HG02798 (cell line): ENCODE measurements at regions not wholly inside any gene's neighbourhood (a gene's known extent, or its start where the extent isn't known, plus 50 kb on each side); places are given as distances from the start of the nearest gene placed in this dataset.

Experiments used
- ATAC-seq: cut with Tn5 transposase; IDR thresholded peaks from one replicate; pipeline ENCODE4 v1.9.1; 2021; ENCODE audit warnings: mild to moderate bottlenecking; ENCODE audit not compliant: unreplicated experiment, poor library complexity

- ATAC-seq, result no peak
Measured at GRCh38 chr17:77375108-77375916, 234.5 kb downstream of the SEC14L1 start.

DNA sequence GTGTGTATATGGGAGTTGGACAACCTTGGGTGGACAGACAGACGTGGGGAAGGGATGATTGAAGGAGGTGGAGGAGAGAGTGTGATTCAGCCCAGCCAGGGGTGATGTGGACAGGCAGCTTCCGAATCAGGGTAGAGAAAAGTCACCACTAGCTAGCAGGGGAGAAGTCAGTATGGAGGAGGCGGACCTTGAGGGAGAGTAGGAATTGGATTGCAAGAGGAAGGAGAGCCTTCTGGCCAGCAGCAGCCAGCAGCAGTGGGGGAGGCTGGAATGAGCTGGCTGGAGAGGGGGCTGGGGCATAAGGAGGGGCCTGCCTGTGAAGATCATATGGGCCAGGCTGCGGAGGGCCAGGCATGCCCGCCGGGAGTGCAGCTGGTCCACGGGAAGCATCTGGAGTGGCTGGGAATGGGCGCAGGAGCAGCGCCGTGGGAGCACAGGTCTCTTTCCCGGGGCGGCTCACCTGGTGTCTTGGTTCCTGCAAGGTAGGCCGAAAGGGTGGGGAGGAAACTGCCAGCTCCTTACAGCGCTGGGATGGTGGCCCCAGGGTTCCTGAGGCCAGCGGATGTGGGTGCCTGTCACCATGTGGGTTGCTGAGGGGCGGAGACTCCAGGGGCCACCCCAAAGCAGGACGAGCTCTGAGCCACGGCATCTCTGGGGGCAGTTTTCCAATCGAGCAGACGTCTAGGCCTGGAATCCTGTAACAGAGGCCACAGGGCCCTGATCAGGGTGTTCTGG lies 235.3 kb downstream of the SEC14L1 start:
- no peak for ATAC-seq

- no peak for ATAC-seq
Measured at GRCh38 chr17:77376795-77377709, 236.3 kb downstream of the SEC14L1 start.

- no peak for ATAC-seq
Measured at GRCh38 chr17:77377710-77378235, 237.0 kb downstream of the SEC14L1 start.

DNA sequence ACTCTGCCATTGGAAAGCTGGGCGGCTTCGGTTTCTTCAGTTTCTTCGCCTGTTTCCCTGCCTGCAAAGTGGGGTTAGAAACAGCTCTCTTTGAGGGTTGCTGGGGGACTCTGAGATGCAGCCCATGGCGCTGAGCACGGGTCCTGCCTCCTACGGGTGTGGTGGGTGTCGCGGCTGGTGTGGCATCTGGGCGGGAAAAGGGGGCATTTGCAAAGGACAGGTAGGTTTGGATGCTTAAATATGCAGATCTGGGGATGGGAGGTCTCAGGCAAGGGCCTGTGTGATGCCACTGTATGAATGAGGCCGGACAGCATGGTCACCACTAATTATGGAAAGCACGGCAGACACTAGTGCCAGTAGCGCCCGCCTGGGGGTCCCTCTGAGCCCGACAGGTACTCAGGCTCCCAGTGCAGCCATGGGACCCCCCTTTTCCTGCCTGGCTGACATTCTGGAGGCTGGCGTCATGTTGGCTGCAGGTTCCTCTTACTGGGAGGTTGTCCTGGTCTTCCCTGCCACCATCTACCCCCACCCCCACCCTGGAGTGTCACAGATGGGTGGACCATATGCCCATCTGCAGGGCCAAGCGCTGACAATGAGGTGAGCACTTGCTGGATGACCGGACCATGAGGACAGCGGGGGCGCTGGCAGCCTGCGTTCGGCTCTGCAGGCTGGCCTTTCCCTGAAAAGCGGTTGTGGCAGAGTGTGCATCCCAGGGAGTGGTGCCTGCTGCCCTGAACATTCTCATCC lies 237.7 kb downstream of the SEC14L1 start:
- ATAC-seq, result no peak

DNA sequence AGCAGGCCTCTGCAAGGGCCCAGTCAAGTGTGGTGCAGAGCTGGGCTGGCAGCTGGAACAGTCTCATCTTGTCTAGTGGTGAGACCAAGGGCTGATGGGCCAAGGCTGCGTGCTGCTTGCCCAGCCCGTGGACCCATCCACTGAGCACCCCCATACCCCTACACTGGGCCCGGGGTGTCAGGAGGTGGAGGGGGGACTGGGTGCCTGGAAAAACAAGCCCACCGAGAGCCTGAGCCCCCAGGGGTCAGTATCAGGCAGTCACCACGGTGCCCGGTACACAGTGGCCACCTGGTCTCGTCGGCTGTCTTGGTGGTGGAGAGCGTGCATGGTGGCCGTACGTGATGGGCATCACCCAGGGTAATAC lies 238.3 kb downstream of the SEC14L1 start:
- no peak for ATAC-seq

DNA sequence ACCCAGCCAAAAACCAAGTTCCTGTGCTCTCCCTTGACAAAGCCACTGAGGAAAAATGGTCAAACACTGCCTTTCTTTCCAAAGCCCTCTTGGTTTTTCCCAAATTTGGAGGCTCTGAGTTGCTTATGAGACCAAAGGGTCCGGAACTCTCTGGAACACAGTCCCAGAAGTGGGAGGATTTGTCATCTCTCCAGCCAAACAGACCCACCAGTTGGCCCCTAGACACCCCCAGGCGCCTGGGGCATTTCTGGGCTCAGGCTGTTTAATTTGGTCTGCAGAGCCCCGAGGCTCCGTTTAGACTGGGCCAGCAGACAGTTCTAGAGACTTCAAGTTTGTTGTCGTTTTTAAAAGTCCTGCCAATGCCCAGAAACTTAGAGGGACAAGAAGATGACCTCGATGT lies 239.1 kb downstream of the SEC14L1 start:
- ATAC-seq, result no peak

- no peak for ATAC-seq
Measured at GRCh38 chr17:77380395-77381184, 239.8 kb downstream of the SEC14L1 start.

DNA sequence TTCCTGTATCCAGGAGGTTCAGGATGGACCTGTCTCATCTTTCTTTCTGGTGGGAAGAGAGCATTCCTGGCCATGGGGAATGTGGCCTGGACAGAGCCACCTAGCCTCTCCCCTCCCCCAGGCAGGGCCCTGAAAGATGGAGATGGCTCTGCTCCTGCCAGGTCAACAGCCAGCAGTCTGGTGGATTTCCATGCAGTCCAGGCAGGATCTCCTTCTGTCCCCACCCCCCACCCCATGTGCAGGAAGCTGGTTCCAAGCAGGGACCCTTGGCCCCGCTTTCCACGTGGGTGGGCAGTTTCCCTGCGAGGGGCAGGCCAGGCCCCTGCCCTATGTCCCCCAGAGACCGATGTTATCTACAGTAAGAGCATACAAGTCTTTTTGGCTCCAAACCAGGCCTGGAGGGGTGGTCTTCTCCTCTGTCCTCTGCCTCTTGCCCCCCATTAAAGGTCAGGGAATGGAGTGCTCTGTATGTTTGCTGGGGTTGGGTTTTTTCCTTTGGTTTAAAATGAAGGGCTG lies 240.5 kb downstream of the SEC14L1 start:
- ATAC-seq, result no peak

- ATAC-seq, result no peak
Measured at GRCh38 chr17:77381731-77382130, 241.0 kb downstream of the SEC14L1 start.

GRCh38 chr17:77382356-77382911 lies 241.7 kb downstream of the SEC14L1 start:
- no peak for ATAC-seq

DNA sequence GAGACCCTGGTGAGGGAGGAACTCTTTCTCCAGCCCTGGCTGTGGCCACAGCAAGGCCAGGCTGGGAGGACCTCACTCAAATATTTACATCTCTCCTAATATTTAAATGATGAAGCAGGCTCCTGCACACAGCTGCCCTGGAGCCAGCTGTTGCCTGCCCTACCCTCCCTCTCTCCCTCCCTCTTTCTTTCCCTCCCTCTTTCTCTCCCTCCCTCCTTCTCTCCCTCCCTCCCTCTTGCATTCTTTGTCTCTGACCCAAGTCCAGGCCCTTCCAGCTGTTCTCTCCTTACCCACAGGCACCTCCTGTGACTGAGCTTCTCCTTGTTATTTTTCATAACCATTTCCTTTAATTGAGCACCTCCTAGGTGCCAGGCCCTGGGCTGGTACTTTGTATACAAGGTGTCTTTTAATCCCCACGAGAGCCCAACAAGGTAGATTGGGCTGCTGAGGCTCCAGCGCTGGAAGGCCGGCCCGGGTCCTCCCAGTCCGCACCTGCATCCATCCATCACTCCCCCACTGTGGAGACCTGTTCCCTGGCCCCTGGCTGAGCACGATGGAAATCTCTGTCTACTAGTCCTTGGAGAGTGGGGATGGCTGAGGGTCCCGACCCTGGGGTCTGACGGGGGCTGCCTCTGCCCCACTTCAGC lies 242.3 kb downstream of the SEC14L1 start:
- ATAC-seq, result no peak

GRCh38 chr17:77383613-77384608 lies 243.1 kb downstream of the SEC14L1 start:
- ATAC-seq, result no peak

GRCh38 chr17:77385750-77386501 lies 245.2 kb downstream of the SEC14L1 start:
- no peak for ATAC-seq

- no peak for ATAC-seq
Measured at GRCh38 chr17:77386502-77387192, 245.9 kb downstream of the SEC14L1 start.

DNA sequence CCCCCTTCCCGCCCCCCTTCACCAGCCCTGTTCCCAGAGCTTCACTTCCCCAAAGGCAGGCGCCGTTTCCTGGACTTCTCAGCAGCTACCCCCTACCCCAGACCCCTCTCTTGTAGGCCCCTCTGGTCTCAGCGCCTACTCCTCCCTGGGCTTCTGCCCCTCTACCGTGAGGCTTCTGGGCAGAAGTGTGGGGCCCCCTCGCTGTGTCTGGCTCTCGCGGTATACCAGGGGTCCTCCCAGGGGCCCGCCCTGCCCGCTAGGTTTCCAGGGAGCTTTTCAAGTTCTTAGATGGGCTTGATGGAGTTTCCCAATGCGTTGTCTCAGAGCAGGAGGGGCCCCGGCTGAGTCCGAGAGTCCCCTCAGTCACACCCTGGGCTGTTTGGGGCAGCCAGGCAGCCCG lies 247.1 kb downstream of the SEC14L1 start:
- no peak for ATAC-seq
